ENCODE measurements at regions not wholly inside any gene's neighbourhood (a gene's known extent, or its start where the extent isn't known, plus 50 kb on each side); places are given as distances from the start of the nearest gene placed in this dataset.

GRCh38 chr1:4081806-4082711, 182.0 kb upstream of the C1orf174 start:
- DNase-seq (ENCODE audit: low spot score): no peak
- Mint-ChIP-seq H3K4me3 (ENCODE audit: unreplicated experiment) (no peak overlapping the region), H3K9me3 (ENCODE audit: unreplicated experiment) (peaks cover 20% of the 10 kb centered on the region), H3K4me1 (ENCODE audit: unreplicated experiment) (no peaks in the 10 kb centered on the region), H3K36me3 (ENCODE audit: low read depth, unreplicated experiment) (peaks cover 12% of the 10 kb centered on the region), H3K27ac (ENCODE audit: unreplicated experiment) (no peak overlapping the region), H3K27me3 (ENCODE audit: unreplicated experiment) (peaks cover 8% of the 10 kb centered on the region)
- TF ChIP-seq, protein P1, sequence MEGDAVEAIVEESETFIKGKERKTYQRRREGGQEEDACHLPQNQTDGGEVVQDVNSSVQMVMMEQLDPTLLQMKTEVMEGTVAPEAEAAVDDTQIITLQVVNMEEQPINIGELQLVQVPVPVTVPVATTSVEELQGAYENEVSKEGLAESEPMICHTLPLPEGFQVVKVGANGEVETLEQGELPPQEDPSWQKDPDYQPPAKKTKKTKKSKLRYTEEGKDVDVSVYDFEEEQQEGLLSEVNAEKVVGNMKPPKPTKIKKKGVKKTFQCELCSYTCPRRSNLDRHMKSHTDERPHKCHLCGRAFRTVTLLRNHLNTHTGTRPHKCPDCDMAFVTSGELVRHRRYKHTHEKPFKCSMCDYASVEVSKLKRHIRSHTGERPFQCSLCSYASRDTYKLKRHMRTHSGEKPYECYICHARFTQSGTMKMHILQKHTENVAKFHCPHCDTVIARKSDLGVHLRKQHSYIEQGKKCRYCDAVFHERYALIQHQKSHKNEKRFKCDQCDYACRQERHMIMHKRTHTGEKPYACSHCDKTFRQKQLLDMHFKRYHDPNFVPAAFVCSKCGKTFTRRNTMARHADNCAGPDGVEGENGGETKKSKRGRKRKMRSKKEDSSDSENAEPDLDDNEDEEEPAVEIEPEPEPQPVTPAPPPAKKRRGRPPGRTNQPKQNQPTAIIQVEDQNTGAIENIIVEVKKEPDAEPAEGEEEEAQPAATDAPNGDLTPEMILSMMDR (IDR thresholded peaks at IDR 0.05; ENCODE audit: unreplicated experiment): no peak

DNA sequence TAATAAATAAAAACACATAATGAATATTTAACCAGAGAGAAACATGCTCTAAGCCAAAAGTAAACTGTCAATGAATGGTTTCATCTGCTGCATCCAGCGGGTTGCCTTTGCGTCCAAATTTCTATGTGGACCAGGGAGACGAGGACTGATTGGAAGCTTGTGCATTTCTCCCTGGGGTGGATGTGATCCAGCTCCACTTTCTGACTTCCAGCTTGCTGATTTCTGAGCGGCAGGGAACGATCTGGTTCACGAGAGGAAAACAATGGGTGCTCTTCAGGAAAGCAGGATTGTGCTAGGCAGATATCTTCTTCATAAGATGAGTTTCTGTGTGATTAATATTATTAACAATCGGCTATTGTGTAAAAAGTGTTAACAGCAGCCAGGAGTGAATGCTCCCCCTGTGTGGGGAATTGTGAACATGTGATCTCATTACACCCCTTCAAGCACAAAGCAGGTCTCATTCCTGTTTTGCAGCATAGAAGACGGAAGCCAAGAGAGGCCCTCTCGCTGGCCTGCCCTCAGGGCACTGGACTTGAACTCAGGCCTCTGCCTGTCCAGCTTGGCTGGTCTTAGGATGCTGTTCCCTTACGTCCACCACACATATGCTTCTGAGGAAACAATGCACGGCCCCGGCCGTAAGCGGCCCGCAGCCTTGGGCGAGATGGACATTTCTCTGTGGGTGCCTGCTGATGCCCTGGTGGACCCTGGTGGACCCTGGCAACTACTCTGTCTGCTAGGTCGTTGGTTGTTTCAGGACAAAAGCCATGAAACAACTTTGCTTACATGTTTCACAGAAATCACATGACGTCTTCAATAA, 183.4 kb upstream of the C1orf174 start:
- H3K27ac Mint-ChIP-seq (ENCODE audit: unreplicated experiment): no peak overlapping the region
- H3K4me3 Mint-ChIP-seq (ENCODE audit: unreplicated experiment): no peak overlapping the region
- H3K36me3 Mint-ChIP-seq (ENCODE audit: low read depth, unreplicated experiment): peaks cover 12% of the 10 kb centered on the region
- H3K4me1 Mint-ChIP-seq (ENCODE audit: unreplicated experiment): no peaks in the 10 kb centered on the region
- TF ChIP-seq, protein P1 (IDR thresholded peaks at IDR 0.05; ENCODE audit: unreplicated experiment): no peak
- peaks cover 31% of the 10 kb centered on the region for H3K9me3 Mint-ChIP-seq (ENCODE audit: unreplicated experiment)
- peaks cover 15% of the 10 kb centered on the region for H3K27me3 Mint-ChIP-seq (ENCODE audit: unreplicated experiment)
- DNase-seq (ENCODE audit: low spot score): no peak

- TF ChIP-seq, protein P1 (IDR thresholded peaks at IDR 0.05; ENCODE audit: unreplicated experiment): no peak
- Mint-ChIP-seq H3K36me3 (ENCODE audit: low read depth, unreplicated experiment) (peaks cover 12% of the 10 kb centered on the region), H3K27me3 (ENCODE audit: unreplicated experiment) (peaks cover 15% of the 10 kb centered on the region), H3K4me3 (ENCODE audit: unreplicated experiment) (no peak overlapping the region), H3K4me1 (ENCODE audit: unreplicated experiment) (no peaks in the 10 kb centered on the region), H3K27ac (ENCODE audit: unreplicated experiment) (no peak overlapping the region), H3K9me3 (ENCODE audit: unreplicated experiment) (peaks cover 30% of the 10 kb centered on the region)
- DNase-seq (ENCODE audit: low spot score): no peak
Measured at GRCh38 chr1:4084048-4084431, 184.0 kb upstream of the C1orf174 start.

DNA sequence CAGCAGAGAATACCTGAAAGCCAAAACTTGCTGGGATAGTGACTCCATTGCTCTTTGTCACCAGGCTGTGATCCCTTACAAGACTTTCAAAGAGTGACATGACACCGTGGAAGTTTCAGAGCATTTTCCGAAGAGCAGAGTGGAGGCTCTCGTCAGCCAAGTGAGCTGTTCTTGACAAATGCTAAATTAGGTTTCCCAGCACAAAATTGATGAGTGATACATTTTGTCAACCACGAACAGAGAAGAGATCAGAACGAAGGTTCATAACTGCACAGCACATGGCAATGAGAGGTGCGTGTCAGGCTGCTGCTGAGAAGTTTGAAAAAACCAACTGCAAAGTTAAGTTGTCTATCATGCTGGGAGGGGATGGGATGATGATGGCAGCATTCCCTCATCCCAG, 184.4 kb upstream of the C1orf174 start:
- Mint-ChIP-seq H3K27me3 (ENCODE audit: unreplicated experiment) (peaks cover 14% of the 10 kb centered on the region), H3K4me3 (ENCODE audit: unreplicated experiment) (no peak overlapping the region), H3K9me3 (ENCODE audit: unreplicated experiment) (peaks cover 26% of the 10 kb centered on the region), H3K4me1 (ENCODE audit: unreplicated experiment) (no peaks in the 10 kb centered on the region), H3K36me3 (ENCODE audit: low read depth, unreplicated experiment) (peaks cover 9% of the 10 kb centered on the region), H3K27ac (ENCODE audit: unreplicated experiment) (no peak overlapping the region)
- DNase-seq (ENCODE audit: low spot score): no peak
- TF ChIP-seq, protein P1 (IDR thresholded peaks at IDR 0.05; ENCODE audit: unreplicated experiment): no peak
